ENCODE measurements at regions not wholly inside any gene's neighbourhood (a gene's known extent, or its start where the extent isn't known, plus 50 kb on each side); places are given as distances from the start of the nearest gene placed in this dataset.
A peak's percentile ranks its signal among the peaks of the same experiment; 100 is the strongest.

DNA sequence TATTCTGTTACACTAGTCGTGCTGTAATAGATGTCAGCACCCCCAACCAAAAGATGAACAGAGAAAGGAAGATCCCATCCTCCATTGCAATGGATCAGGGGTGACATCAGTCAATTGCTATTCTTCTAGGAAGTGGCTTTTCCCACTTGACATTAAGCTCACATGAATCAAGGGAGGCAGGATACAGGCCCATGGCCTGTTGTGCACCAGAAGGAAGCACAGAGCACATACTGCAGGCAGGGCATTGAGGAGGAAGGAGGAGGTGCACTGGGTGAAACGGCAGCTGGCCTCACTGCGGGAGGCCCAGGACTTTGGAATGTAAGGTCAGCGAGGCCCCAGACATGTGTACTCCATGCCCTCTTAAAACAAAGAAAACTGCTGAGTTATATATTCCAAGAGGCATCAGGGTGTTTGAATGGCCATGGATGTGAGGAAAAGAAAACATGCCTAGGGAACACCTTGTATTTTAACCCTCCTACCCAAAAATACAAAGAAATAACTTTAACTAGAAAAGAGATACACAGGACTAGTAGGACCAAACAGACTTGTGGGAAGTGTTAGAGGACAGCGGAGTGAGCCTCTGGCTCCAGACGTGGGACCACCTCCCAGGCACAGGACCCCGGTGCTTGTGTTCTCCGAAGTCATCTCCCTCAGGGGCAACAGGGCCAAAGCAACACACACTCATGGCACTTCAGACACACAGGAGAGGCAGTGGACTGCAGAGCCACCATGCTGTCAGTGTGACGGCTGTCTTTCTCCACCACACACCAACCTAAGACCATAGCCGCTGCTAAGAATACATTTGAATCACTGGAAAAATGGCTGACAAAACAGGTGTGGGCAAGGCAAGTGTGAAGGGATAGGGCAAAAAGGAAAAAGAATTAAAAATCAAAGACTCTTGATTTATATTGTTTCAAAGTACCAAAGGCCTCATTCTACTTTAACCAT is 51.4 kb upstream of the RIOK3 start:
- TF ChIP-seq ZNF781 (CRISPR knock-in tag; IDR thresholded peaks at IDR 0.05; ENCODE audit: borderline replicate concordance, not compliant biosample characterization) (no peak), TMF1 (CRISPR knock-in tag; IDR thresholded peaks at IDR 0.05; ENCODE audit: low read depth) (no peak), CEBPG (CRISPR knock-in tag; IDR thresholded peaks at IDR 0.05) (peak; percentile 41; the same call in 1 of the 2 replicates), TP53 (CRISPR knock-in tag; conservative IDR thresholded peaks at IDR 0.05) (no peak), ZNF709 (CRISPR knock-in tag; IDR thresholded peaks at IDR 0.05) (no peak), REST (IDR thresholded peaks at IDR 0.05; ENCODE audit: borderline replicate concordance in 1 of 2, low read depth in 1 of 2, low read length in 2 of 2) (no peak)
- TF ChIP-seq, protein P1, sequence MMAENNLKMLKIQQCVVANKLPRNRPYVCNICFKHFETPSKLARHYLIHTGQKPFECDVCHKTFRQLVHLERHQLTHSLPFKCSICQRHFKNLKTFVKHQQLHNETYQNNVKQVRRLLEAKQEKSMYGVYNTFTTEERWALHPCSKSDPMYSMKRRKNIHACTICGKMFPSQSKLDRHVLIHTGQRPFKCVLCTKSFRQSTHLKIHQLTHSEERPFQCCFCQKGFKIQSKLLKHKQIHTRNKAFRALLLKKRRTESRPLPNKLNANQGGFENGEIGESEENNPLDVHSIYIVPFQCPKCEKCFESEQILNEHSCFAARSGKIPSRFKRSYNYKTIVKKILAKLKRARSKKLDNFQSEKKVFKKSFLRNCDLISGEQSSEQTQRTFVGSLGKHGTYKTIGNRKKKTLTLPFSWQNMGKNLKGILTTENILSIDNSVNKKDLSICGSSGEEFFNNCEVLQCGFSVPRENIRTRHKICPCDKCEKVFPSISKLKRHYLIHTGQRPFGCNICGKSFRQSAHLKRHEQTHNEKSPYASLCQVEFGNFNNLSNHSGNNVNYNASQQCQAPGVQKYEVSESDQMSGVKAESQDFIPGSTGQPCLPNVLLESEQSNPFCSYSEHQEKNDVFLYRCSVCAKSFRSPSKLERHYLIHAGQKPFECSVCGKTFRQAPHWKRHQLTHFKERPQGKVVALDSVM (CRISPR knock-in tag; IDR thresholded peaks at IDR 0.05) = peak; percentile 92
